ENCODE measurements at regions not wholly inside any gene's neighbourhood (a gene's known extent, or its start where the extent isn't known, plus 50 kb on each side); places are given as distances from the start of the nearest gene placed in this dataset.

- DNase-seq (no peak), ATAC-seq (no peak)
- no peaks in the 10 kb centered on the region for H3K9me3 Mint-ChIP-seq
- H3K27me3 Mint-ChIP-seq (ENCODE audit: low read depth) = peaks cover 5% of the 10 kb centered on the region
- no peaks in the 10 kb centered on the region for H3K4me1 Mint-ChIP-seq (ENCODE audit: low read depth)
- H3K4me3 Mint-ChIP-seq = no peak overlapping the region
- H3K36me3 Mint-ChIP-seq (ENCODE audit: insufficient read depth) = no peaks in the 10 kb centered on the region
Observed at GRCh38 chr10:133035952-133036351, 51.8 kb upstream of the ADGRA1 start.

GRCh38 chr10:133034762-133035161 lies 53.0 kb upstream of the ADGRA1 start:
- Mint-ChIP-seq H3K27me3 (ENCODE audit: low read depth) (peaks cover 2% of the 10 kb centered on the region), H3K4me3 (no peak overlapping the region), H3K4me1 (ENCODE audit: low read depth) (no peaks in the 10 kb centered on the region), H3K36me3 (ENCODE audit: insufficient read depth) (no peaks in the 10 kb centered on the region), H3K9me3 (no peaks in the 10 kb centered on the region)
- DNase-seq (no peak), ATAC-seq (no peak)

GRCh38 chr10:133034092-133034491 lies 53.6 kb upstream of the ADGRA1 start:
- Mint-ChIP-seq H3K27me3 (ENCODE audit: low read depth) (peaks cover 4% of the 10 kb centered on the region), H3K9me3 (no peaks in the 10 kb centered on the region), H3K4me3 (no peak overlapping the region), H3K36me3 (ENCODE audit: insufficient read depth) (no peaks in the 10 kb centered on the region), H3K4me1 (ENCODE audit: low read depth) (no peaks in the 10 kb centered on the region)
- no peak for DNase-seq
- no peak for ATAC-seq

GRCh38 chr10:133033742-133034048 lies 54.0 kb upstream of the ADGRA1 start:
- H3K4me1 Mint-ChIP-seq (ENCODE audit: low read depth) = no peaks in the 10 kb centered on the region
- no peaks in the 10 kb centered on the region for H3K36me3 Mint-ChIP-seq (ENCODE audit: insufficient read depth)
- ATAC-seq = no peak
- peaks cover 4% of the 10 kb centered on the region for H3K27me3 Mint-ChIP-seq (ENCODE audit: low read depth)
- no peaks in the 10 kb centered on the region for H3K9me3 Mint-ChIP-seq
- H3K4me3 Mint-ChIP-seq = no peak overlapping the region
- DNase-seq = no peak

GRCh38 chr10:133032976-133033741 lies 54.6 kb upstream of the ADGRA1 start:
- peaks cover 2% of the 10 kb centered on the region for H3K27me3 Mint-ChIP-seq (ENCODE audit: low read depth)
- no peaks in the 10 kb centered on the region for H3K4me1 Mint-ChIP-seq (ENCODE audit: low read depth)
- no peaks in the 10 kb centered on the region for H3K36me3 Mint-ChIP-seq (ENCODE audit: insufficient read depth)
- H3K4me3 Mint-ChIP-seq = no peak overlapping the region
- DNase-seq = no peak
- no peaks in the 10 kb centered on the region for H3K9me3 Mint-ChIP-seq
- no peak for ATAC-seq

- H3K9me3 Mint-ChIP-seq = no peaks in the 10 kb centered on the region
- no peaks in the 10 kb centered on the region for H3K36me3 Mint-ChIP-seq (ENCODE audit: insufficient read depth)
- H3K4me3 Mint-ChIP-seq = no peak overlapping the region
- DNase-seq (no peak), ATAC-seq (no peak)
- no peaks in the 10 kb centered on the region for H3K4me1 Mint-ChIP-seq (ENCODE audit: low read depth)
- peaks cover 6% of the 10 kb centered on the region for H3K27me3 Mint-ChIP-seq (ENCODE audit: low read depth)
Observed at GRCh38 chr10:133032231-133032630, 55.5 kb upstream of the ADGRA1 start.

GRCh38 chr10:133031541-133032125 lies 56.1 kb upstream of the ADGRA1 start:
- Mint-ChIP-seq H3K36me3 (ENCODE audit: insufficient read depth) (no peaks in the 10 kb centered on the region), H3K9me3 (no peaks in the 10 kb centered on the region), H3K4me3 (no peak overlapping the region), H3K27me3 (ENCODE audit: low read depth) (peaks cover 6% of the 10 kb centered on the region), H3K4me1 (ENCODE audit: low read depth) (no peaks in the 10 kb centered on the region)
- DNase-seq = no peak
- ATAC-seq = no peak

GRCh38 chr10:133030781-133031180 lies 56.9 kb upstream of the ADGRA1 start:
- ATAC-seq (no peak), DNase-seq (no peak)
- H3K9me3 Mint-ChIP-seq = no peaks in the 10 kb centered on the region
- no peak overlapping the region for H3K4me3 Mint-ChIP-seq
- no peaks in the 10 kb centered on the region for H3K36me3 Mint-ChIP-seq (ENCODE audit: insufficient read depth)
- H3K4me1 Mint-ChIP-seq (ENCODE audit: low read depth) = no peaks in the 10 kb centered on the region
- H3K27me3 Mint-ChIP-seq (ENCODE audit: low read depth) = peaks cover 6% of the 10 kb centered on the region

GRCh38 chr10:133030126-133030525 lies 57.6 kb upstream of the ADGRA1 start:
- Mint-ChIP-seq H3K4me1 (ENCODE audit: low read depth) (no peaks in the 10 kb centered on the region), H3K36me3 (ENCODE audit: insufficient read depth) (no peaks in the 10 kb centered on the region), H3K9me3 (no peaks in the 10 kb centered on the region), H3K4me3 (no peak overlapping the region), H3K27me3 (ENCODE audit: low read depth) (peaks cover 8% of the 10 kb centered on the region)
- DNase-seq (no peak), ATAC-seq (no peak)

GRCh38 chr10:133028956-133029355 lies 58.8 kb upstream of the ADGRA1 start:
- no peak for DNase-seq
- H3K27me3 Mint-ChIP-seq (ENCODE audit: low read depth) = peaks cover 10% of the 10 kb centered on the region

GRCh38 chr10:133028158-133028557 lies 59.6 kb upstream of the ADGRA1 start:
- DNase-seq (no peak), ATAC-seq (no peak)
- H3K9me3 Mint-ChIP-seq = no peaks in the 10 kb centered on the region
- H3K4me3 Mint-ChIP-seq = no peak overlapping the region
- H3K27me3 Mint-ChIP-seq (ENCODE audit: low read depth) = peaks cover 10% of the 10 kb centered on the region
- no peaks in the 10 kb centered on the region for H3K4me1 Mint-ChIP-seq (ENCODE audit: low read depth)
- H3K36me3 Mint-ChIP-seq (ENCODE audit: insufficient read depth) = no peaks in the 10 kb centered on the region

More at GRCh38 chr10:133028956-133029355, 58.8 kb upstream of the ADGRA1 start:
- Mint-ChIP-seq H3K4me1 (ENCODE audit: low read depth) (no peaks in the 10 kb centered on the region), H3K36me3 (ENCODE audit: insufficient read depth) (no peaks in the 10 kb centered on the region), H3K4me3 (no peak overlapping the region), H3K9me3 (no peaks in the 10 kb centered on the region)
- ATAC-seq = no peak

GRCh38 chr10:133027482-133027881 lies 60.2 kb upstream of the ADGRA1 start:
- no peaks in the 10 kb centered on the region for H3K9me3 Mint-ChIP-seq
- no peak overlapping the region for H3K4me3 Mint-ChIP-seq
- peaks cover 10% of the 10 kb centered on the region for H3K27me3 Mint-ChIP-seq (ENCODE audit: low read depth)
- ATAC-seq (no peak), DNase-seq (no peak)
- no peaks in the 10 kb centered on the region for H3K4me1 Mint-ChIP-seq (ENCODE audit: low read depth)
- no peaks in the 10 kb centered on the region for H3K36me3 Mint-ChIP-seq (ENCODE audit: insufficient read depth)

- no peaks in the 10 kb centered on the region for H3K9me3 Mint-ChIP-seq
- no peak overlapping the region for H3K4me3 Mint-ChIP-seq
- peak in 1 of 2 donors; percentile 10 for ATAC-seq
- H3K36me3 Mint-ChIP-seq (ENCODE audit: insufficient read depth) = no peaks in the 10 kb centered on the region
- H3K4me1 Mint-ChIP-seq (ENCODE audit: low read depth) = no peaks in the 10 kb centered on the region
- peaks cover 10% of the 10 kb centered on the region for H3K27me3 Mint-ChIP-seq (ENCODE audit: low read depth)
- no peak for DNase-seq
Observed at GRCh38 chr10:133026726-133027395, 60.9 kb upstream of the ADGRA1 start.

GRCh38 chr10:133026171-133026570 lies 61.6 kb upstream of the ADGRA1 start:
- no peak for DNase-seq
- no peak for ATAC-seq
- Mint-ChIP-seq H3K36me3 (ENCODE audit: insufficient read depth) (no peaks in the 10 kb centered on the region), H3K27me3 (ENCODE audit: low read depth) (peaks cover 12% of the 10 kb centered on the region), H3K4me1 (ENCODE audit: low read depth) (no peaks in the 10 kb centered on the region), H3K9me3 (no peaks in the 10 kb centered on the region), H3K4me3 (no peak overlapping the region)

- no peaks in the 10 kb centered on the region for H3K36me3 Mint-ChIP-seq (ENCODE audit: insufficient read depth)
- H3K27me3 Mint-ChIP-seq (ENCODE audit: low read depth) = peaks cover 12% of the 10 kb centered on the region
- no peak for ATAC-seq
- no peaks in the 10 kb centered on the region for H3K9me3 Mint-ChIP-seq
- DNase-seq = no peak
- no peak overlapping the region for H3K4me3 Mint-ChIP-seq
- H3K4me1 Mint-ChIP-seq (ENCODE audit: low read depth) = no peaks in the 10 kb centered on the region
Observed at GRCh38 chr10:133025558-133026090, 62.1 kb upstream of the ADGRA1 start.
